ENCODE measurements at regions not wholly inside any gene's neighbourhood (a gene's known extent, or its start where the extent isn't known, plus 50 kb on each side); places are given as distances from the start of the nearest gene placed in this dataset.

GRCh38 chr12:60223242-60223641 is 627.4 kb downstream of the SLC16A7 start:
- no peak for TF ChIP-seq SRF (IDR thresholded peaks at IDR 0.05; ENCODE audit: low read depth)
- TF ChIP-seq CTCF (IDR thresholded peaks at IDR 0.05 in 2 of 3, conservative IDR thresholded peaks at IDR 0.05 in 1 of 3; ENCODE audit: borderline replicate concordance in 1 of 3, insufficient read depth in 1 of 3, low read depth in 2 of 3, low read length in 2 of 3) = no peak
- no peak for TF ChIP-seq JUND (IDR thresholded peaks at IDR 0.05)
- no peak for TF ChIP-seq EGR1 (IDR thresholded peaks at IDR 0.05; ENCODE audit: low read depth)
- TF ChIP-seq SIN3A (IDR thresholded peaks at IDR 0.05; ENCODE audit: low read depth) = no peak
- no peak for TF ChIP-seq EZH2 (IDR thresholded peaks at IDR 0.05)
- TF ChIP-seq POLR2A (IDR thresholded peaks at IDR 0.05; ENCODE audit: borderline replicate concordance, extremely low read depth, insufficient read depth, insufficient read length) = no peak
- TF ChIP-seq TCF7L2 (IDR thresholded peaks at IDR 0.05; ENCODE audit: borderline replicate concordance, extremely low read depth, insufficient read depth, insufficient read length) = no peak
